GM23338 (cell line): ENCODE measurements at regions not wholly inside any gene's neighbourhood (a gene's known extent, or its start where the extent isn't known, plus 50 kb on each side); places are given as distances from the start of the nearest gene placed in this dataset.

Experiments
- ATAC-seq: fragments of 200-7000 bp; cut with Tn5 transposase; 3 replicates; pipeline ENCODE4 v1.9.1; 2020
- DNase-seq: peaks from one replicate; pipeline ENCODE4 v3.0.0-alpha.2; 2015; ENCODE audit warnings: low spot score
- H2AFZ ChIP-seq: fragments of 200-600 bp; sonication (generic); 2 replicates; pipeline ENCODE4 v1.8.0; 2016; ENCODE audit warnings: antibody characterized with exemption, mild to moderate bottlenecking, moderate library complexity
- H3F3A ChIP-seq: fragments of 200-600 bp; sonication (generic); replicated peaks from 2 replicates; pipeline ENCODE4 v1.8.0; 2017; ENCODE audit warnings: antibody characterized with exemption, mixed run types, low read depth
- H3K27ac ChIP-seq: fragments of 200-600 bp; sonication (generic); 2 replicates; pipeline ENCODE4 v1.6.1; 2016; ENCODE audit warnings: low read depth
- H3K27me3 ChIP-seq: fragments of 200-600 bp; sonication (generic); 2 replicates; pipeline ENCODE4 v1.8.0; 2016; ENCODE audit warnings: mild to moderate bottlenecking, mixed run types, moderate library complexity; ENCODE audit not compliant: insufficient read depth
- H3K36me3 ChIP-seq: fragments of 200-600 bp; sonication (generic); 2 replicates; pipeline ENCODE4 v1.8.0; 2016; ENCODE audit warnings: mild to moderate bottlenecking; ENCODE audit not compliant: insufficient read depth
- H3K4me1 ChIP-seq: fragments of 200-600 bp; sonication (generic); 2 replicates; pipeline ENCODE4 v1.8.0; 2016; ENCODE audit warnings: mild to moderate bottlenecking, moderate library complexity; ENCODE audit not compliant: insufficient read depth
- H3K4me2 ChIP-seq: fragments of 200-600 bp; sonication (generic); 2 replicates; pipeline ENCODE4 v1.7.1; 2017; ENCODE audit warnings: mixed run types
- H3K4me3 ChIP-seq: fragments of 200-600 bp; sonication (generic); 2 replicates; pipeline ENCODE4 v1.6.1; 2016; ENCODE audit warnings: mixed run types
- H3K79me2 ChIP-seq: fragments of 200-600 bp; sonication (generic); replicated peaks from 2 replicates; pipeline ENCODE4 v1.8.0; 2017; ENCODE audit warnings: mild to moderate bottlenecking; ENCODE audit not compliant: insufficient read depth
- H3K9me2 ChIP-seq: fragments of 200-600 bp; sonication (generic); 2 replicates; pipeline ENCODE4 v1.8.0; 2017; ENCODE audit not compliant: insufficient read depth
- H4K20me1 ChIP-seq: fragments of 200-600 bp; sonication (generic); replicated peaks from 2 replicates; pipeline ENCODE4 v1.8.0; 2017; ENCODE audit warnings: mild to moderate bottlenecking; ENCODE audit not compliant: insufficient read depth
- H3K27ac Mint-ChIP-seq: 2 replicates; pipeline ENCODE4 v1.8.0; 2020; ENCODE audit warnings: inconsistent platforms, mild to moderate bottlenecking, moderate library complexity, mixed read lengths
- H3K27me3 Mint-ChIP-seq: 3 replicates; pipeline ENCODE4 v1.8.0; 2022; ENCODE audit warnings: low read depth, mild to moderate bottlenecking, moderate library complexity, mixed read lengths, inconsistent platforms; ENCODE audit not compliant: insufficient read depth, poor library complexity
- H3K36me3 Mint-ChIP-seq: 3 replicates; pipeline ENCODE4 v1.8.0; 2021; ENCODE audit warnings: low read depth, mild to moderate bottlenecking, inconsistent platforms, moderate library complexity, mixed read lengths
- H3K4me1 Mint-ChIP-seq: 3 replicates; pipeline ENCODE4 v1.8.0; 2020; ENCODE audit warnings: mild to moderate bottlenecking, inconsistent platforms, mixed read lengths
- H3K4me3 Mint-ChIP-seq: 3 replicates; pipeline ENCODE4 v1.8.0; 2021; ENCODE audit warnings: moderate library complexity, mild to moderate bottlenecking, inconsistent platforms, mixed read lengths
- H3K9me3 Mint-ChIP-seq: 3 replicates; pipeline ENCODE4 v1.8.0; 2020; ENCODE audit warnings: moderate library complexity, mild to moderate bottlenecking, inconsistent platforms, mixed read lengths
- CREB1 ChIP-seq: fragments of 250-450 bp; sonication (Bioruptor Pico); IDR thresholded peaks from 2 replicates; pipeline ENCODE4 v1.5.0; 2020; ENCODE audit warnings: low read depth, mild to moderate bottlenecking, moderate library complexity
- ETS1 ChIP-seq: IDR thresholded peaks from 2 replicates; pipeline ENCODE4 v1.6.1; 2016; ENCODE audit warnings: antibody characterized with exemption
- EZH2 ChIP-seq: fragments of 200-600 bp; sonication (generic); IDR thresholded peaks from one replicate; pipeline ENCODE4 v1.8.0; 2017; ENCODE audit warnings: antibody characterized with exemption, mild to moderate bottlenecking, low read depth; ENCODE audit not compliant: unreplicated experiment
- EZH2phosphoT487 ChIP-seq: fragments of 200-600 bp; sonication (generic); IDR thresholded peaks from one replicate; pipeline ENCODE4 v1.8.1; 2018; ENCODE audit warnings: antibody characterized with exemption; ENCODE audit not compliant: unreplicated experiment
- JUNB ChIP-seq: IDR thresholded peaks from one replicate; pipeline ENCODE4 v1.6.1; 2016; ENCODE audit warnings: antibody characterized with exemption; ENCODE audit not compliant: unreplicated experiment
- NANOG ChIP-seq: IDR thresholded peaks from 2 replicates; pipeline ENCODE4 v1.6.1; 2016; ENCODE audit warnings: antibody characterized with exemption, borderline replicate concordance
- POLR2AphosphoS5 ChIP-seq: IDR thresholded peaks from 2 replicates; pipeline ENCODE4 v1.6.1; 2016; ENCODE audit warnings: antibody characterized with exemption, low read depth
- STAT1 ChIP-seq: IDR thresholded peaks from one replicate; pipeline ENCODE4 v1.6.1; 2016; ENCODE audit warnings: antibody characterized with exemption; ENCODE audit not compliant: unreplicated experiment
- ZNF114 ChIP-seq: fragments of 250-450 bp; sonication (Bioruptor Pico); IDR thresholded peaks from 2 replicates; pipeline ENCODE4 v1.5.0; 2020; ENCODE audit warnings: mild to moderate bottlenecking, moderate library complexity
- ZNF331 ChIP-seq: fragments of 250-450 bp; sonication (Bioruptor Pico); IDR thresholded peaks from 2 replicates; pipeline ENCODE4 v1.5.0; 2020; ENCODE audit warnings: low read depth, mild to moderate bottlenecking, moderate library complexity
- TF ChIP-seq, protein P1 (sequence below): IDR thresholded peaks from one replicate; pipeline ENCODE4 v1.6.1; 2018; ENCODE audit warnings: antibody characterized with exemption; ENCODE audit not compliant: unreplicated experiment
- TF ChIP-seq, protein P2 (sequence below), 2 experiments: fragments of 200-600 bp in 1 of 2; sonication (generic) in 1 of 2; conservative IDR thresholded peaks; 2 replicates each; pipeline versions ENCODE4 v1.5.1 to v1.6.1; 2016 to 2017; ENCODE audit warnings: antibody characterized with exemption in 2 of 2, low read depth in 2 of 2, mild to moderate bottlenecking in 2 of 2, moderate library complexity in 1 of 2

GRCh38 chr15:53320816-53321215 lies 438.6 kb downstream of the WDR72 start:
- ATAC-seq (no peak), DNase-seq (no peak)
- H3K36me3 ChIP-seq, result no peaks in the 10 kb centered on the region
- Mint-ChIP-seq H3K4me1 (peaks cover 8% of the 10 kb centered on the region; the same call in 1 of the 3 replicates), H3K9me3 (no peaks in the 10 kb centered on the region), H3K27me3 (peaks cover 4% of the 10 kb centered on the region), H3K36me3 (no peaks in the 10 kb centered on the region), H3K4me3 (no peak overlapping the region), H3K27ac (no peak overlapping the region)
- H2AFZ ChIP-seq, result no peak overlapping the region
- H4K20me1 ChIP-seq, result no peaks in the 10 kb centered on the region
- no peaks in the 10 kb centered on the region for H3F3A ChIP-seq
- no peaks in the 10 kb centered on the region for H3K79me2 ChIP-seq
- H3K4me1 ChIP-seq, result no peaks in the 10 kb centered on the region
- H3K4me2 ChIP-seq, result no peak overlapping the region
- H3K27me3 ChIP-seq, result no peaks in the 10 kb centered on the region
- no peak overlapping the region for H3K27ac ChIP-seq
- no peak overlapping the region for H3K4me3 ChIP-seq
- H3K9me2 ChIP-seq, result no peaks in the 10 kb centered on the region
- no peak for TF ChIP-seq JUNB
- TF ChIP-seq ETS1, result no peak
- no peak for TF ChIP-seq ZNF114 (CRISPR knock-in tag)
- no peak for TF ChIP-seq POLR2AphosphoS5
- no peak for TF ChIP-seq EZH2
- no peak for TF ChIP-seq NANOG
- TF ChIP-seq, protein P1, sequence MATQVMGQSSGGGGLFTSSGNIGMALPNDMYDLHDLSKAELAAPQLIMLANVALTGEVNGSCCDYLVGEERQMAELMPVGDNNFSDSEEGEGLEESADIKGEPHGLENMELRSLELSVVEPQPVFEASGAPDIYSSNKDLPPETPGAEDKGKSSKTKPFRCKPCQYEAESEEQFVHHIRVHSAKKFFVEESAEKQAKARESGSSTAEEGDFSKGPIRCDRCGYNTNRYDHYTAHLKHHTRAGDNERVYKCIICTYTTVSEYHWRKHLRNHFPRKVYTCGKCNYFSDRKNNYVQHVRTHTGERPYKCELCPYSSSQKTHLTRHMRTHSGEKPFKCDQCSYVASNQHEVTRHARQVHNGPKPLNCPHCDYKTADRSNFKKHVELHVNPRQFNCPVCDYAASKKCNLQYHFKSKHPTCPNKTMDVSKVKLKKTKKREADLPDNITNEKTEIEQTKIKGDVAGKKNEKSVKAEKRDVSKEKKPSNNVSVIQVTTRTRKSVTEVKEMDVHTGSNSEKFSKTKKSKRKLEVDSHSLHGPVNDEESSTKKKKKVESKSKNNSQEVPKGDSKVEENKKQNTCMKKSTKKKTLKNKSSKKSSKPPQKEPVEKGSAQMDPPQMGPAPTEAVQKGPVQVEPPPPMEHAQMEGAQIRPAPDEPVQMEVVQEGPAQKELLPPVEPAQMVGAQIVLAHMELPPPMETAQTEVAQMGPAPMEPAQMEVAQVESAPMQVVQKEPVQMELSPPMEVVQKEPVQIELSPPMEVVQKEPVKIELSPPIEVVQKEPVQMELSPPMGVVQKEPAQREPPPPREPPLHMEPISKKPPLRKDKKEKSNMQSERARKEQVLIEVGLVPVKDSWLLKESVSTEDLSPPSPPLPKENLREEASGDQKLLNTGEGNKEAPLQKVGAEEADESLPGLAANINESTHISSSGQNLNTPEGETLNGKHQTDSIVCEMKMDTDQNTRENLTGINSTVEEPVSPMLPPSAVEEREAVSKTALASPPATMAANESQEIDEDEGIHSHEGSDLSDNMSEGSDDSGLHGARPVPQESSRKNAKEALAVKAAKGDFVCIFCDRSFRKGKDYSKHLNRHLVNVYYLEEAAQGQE, result no peak
- TF ChIP-seq CREB1 (CRISPR knock-in tag), result no peak
- no peak for TF ChIP-seq STAT1
- no peak for TF ChIP-seq ZNF331 (CRISPR knock-in tag)
- TF ChIP-seq EZH2phosphoT487, result no peak
- TF ChIP-seq, protein P2, sequence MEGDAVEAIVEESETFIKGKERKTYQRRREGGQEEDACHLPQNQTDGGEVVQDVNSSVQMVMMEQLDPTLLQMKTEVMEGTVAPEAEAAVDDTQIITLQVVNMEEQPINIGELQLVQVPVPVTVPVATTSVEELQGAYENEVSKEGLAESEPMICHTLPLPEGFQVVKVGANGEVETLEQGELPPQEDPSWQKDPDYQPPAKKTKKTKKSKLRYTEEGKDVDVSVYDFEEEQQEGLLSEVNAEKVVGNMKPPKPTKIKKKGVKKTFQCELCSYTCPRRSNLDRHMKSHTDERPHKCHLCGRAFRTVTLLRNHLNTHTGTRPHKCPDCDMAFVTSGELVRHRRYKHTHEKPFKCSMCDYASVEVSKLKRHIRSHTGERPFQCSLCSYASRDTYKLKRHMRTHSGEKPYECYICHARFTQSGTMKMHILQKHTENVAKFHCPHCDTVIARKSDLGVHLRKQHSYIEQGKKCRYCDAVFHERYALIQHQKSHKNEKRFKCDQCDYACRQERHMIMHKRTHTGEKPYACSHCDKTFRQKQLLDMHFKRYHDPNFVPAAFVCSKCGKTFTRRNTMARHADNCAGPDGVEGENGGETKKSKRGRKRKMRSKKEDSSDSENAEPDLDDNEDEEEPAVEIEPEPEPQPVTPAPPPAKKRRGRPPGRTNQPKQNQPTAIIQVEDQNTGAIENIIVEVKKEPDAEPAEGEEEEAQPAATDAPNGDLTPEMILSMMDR (conservative IDR thresholded peaks at IDR 0.05; ENCODE audit: low read depth in 2 of 2), result no peak
